ENCODE measurements at regions not wholly inside any gene's neighbourhood (a gene's known extent, or its start where the extent isn't known, plus 50 kb on each side); places are given as distances from the start of the nearest gene placed in this dataset.

GRCh38 chr1:218942431-218942830 lies 231.2 kb upstream of the LYPLAL1 start:
- Histone ChIP-seq H3K27ac (ENCODE audit: extremely low read depth, low read depth, low read length) (no peak overlapping the region), H3K9me1 (ENCODE audit: control insufficient read depth, insufficient read depth, low read length) (no peaks in the 10 kb centered on the region), H3K4me2 (ENCODE audit: insufficient read depth, low read length) (no peak overlapping the region), H3K79me2 (ENCODE audit: control insufficient read depth, insufficient read depth, low read length) (no peaks in the 10 kb centered on the region), H3K9ac (ENCODE audit: insufficient read depth in 1 of 2, low read depth in 2 of 2, low read length in 2 of 2) (no peak overlapping the region), H3K9me3 (replicated peaks; ENCODE audit: control insufficient read depth, insufficient read depth, low read depth, low read length) (no peaks in the 10 kb centered on the region), H3K4me3 (no peak overlapping the region), H4K20me1 (replicated peaks; ENCODE audit: control insufficient read depth, insufficient read depth, low read length) (no peaks in the 10 kb centered on the region), H3K36me3 (ENCODE audit: control insufficient read depth, insufficient read depth, low read length) (no peaks in the 10 kb centered on the region), H3K27me3 (ENCODE audit: control insufficient read depth in 2 of 2, insufficient read depth in 2 of 2, low read length in 2 of 2) (no peaks in the 10 kb centered on the region), H2AFZ (ENCODE audit: low read depth, low read length) (no peak overlapping the region), H3K4me1 (replicated peaks in 1 of 2; ENCODE audit: control insufficient read depth in 2 of 2, insufficient read depth in 2 of 2, low read length in 2 of 2) (no peaks in the 10 kb centered on the region)
- FAIRE-seq (no peak), ATAC-seq (no peak), DNase-seq (ENCODE audit: extremely low read depth in 1 of 4, low spot score in 3 of 4) (no peak)
- in situ Hi-C loops (cut with MboI): no loop called here
- CTCF ChIA-PET (ENCODE audit: low intra/inter-chr PET ratio): no interaction called here
- POLR2A ChIA-PET: no interaction called here
- intact Hi-C loops (cut with micrococcal nuclease): no loop called here
- no TSS peak for BruUV-seq (replicated peaks)
- 1% methylated on average over 5 of the region's 5 CpGs for WGBS (ENCODE audit: insufficient coverage, low coverage, missing lambda C conversion rate)
- no peak for TF ChIP-seq IFI16 (CRISPR knock-in tag; IDR thresholded peaks at IDR 0.05)
- TF ChIP-seq DIDO1 (tag; IDR thresholded peaks at IDR 0.05; ENCODE audit: low read depth): no peak
- no peak for TF ChIP-seq ZNF778 (CRISPR knock-in tag; IDR thresholded peaks at IDR 0.05)
- TF ChIP-seq, protein P1, sequence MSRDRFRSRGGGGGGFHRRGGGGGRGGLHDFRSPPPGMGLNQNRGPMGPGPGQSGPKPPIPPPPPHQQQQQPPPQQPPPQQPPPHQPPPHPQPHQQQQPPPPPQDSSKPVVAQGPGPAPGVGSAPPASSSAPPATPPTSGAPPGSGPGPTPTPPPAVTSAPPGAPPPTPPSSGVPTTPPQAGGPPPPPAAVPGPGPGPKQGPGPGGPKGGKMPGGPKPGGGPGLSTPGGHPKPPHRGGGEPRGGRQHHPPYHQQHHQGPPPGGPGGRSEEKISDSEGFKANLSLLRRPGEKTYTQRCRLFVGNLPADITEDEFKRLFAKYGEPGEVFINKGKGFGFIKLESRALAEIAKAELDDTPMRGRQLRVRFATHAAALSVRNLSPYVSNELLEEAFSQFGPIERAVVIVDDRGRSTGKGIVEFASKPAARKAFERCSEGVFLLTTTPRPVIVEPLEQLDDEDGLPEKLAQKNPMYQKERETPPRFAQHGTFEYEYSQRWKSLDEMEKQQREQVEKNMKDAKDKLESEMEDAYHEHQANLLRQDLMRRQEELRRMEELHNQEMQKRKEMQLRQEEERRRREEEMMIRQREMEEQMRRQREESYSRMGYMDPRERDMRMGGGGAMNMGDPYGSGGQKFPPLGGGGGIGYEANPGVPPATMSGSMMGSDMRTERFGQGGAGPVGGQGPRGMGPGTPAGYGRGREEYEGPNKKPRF (IDR thresholded peaks at IDR 0.05; ENCODE audit: low read depth, low read length): no peak
- no peak for TF ChIP-seq ZBTB7A (IDR thresholded peaks at IDR 0.05; ENCODE audit: borderline replicate concordance, control insufficient read depth, low read depth, low read length)
- TF ChIP-seq THAP12 (CRISPR knock-in tag; IDR thresholded peaks at IDR 0.05): no peak
- no peak for TF ChIP-seq NR4A1 (CRISPR knock-in tag; IDR thresholded peaks at IDR 0.05)
- no peak for TF ChIP-seq NR4A1 (tag; IDR thresholded peaks at IDR 0.05)
- no peak for TF ChIP-seq HCFC1 (IDR thresholded peaks at IDR 0.05; ENCODE audit: low read depth, low read length)
- TF ChIP-seq HMBOX1 (IDR thresholded peaks at IDR 0.05): no peak
- TF ChIP-seq KLF16 (IDR thresholded peaks at IDR 0.05): no peak
- no peak for TF ChIP-seq ZNF507 (tag; conservative IDR thresholded peaks at IDR 0.05)
- TF ChIP-seq HNRNPLL (IDR thresholded peaks at IDR 0.05; ENCODE audit: low read depth, low read length, poor library complexity, severe bottlenecking): no peak
- TF ChIP-seq KDM1A (IDR thresholded peaks at IDR 0.05): no peak
- TF ChIP-seq FOXA1 (IDR thresholded peaks at IDR 0.05; ENCODE audit: borderline replicate concordance): no peak
- TF ChIP-seq, protein P2, sequence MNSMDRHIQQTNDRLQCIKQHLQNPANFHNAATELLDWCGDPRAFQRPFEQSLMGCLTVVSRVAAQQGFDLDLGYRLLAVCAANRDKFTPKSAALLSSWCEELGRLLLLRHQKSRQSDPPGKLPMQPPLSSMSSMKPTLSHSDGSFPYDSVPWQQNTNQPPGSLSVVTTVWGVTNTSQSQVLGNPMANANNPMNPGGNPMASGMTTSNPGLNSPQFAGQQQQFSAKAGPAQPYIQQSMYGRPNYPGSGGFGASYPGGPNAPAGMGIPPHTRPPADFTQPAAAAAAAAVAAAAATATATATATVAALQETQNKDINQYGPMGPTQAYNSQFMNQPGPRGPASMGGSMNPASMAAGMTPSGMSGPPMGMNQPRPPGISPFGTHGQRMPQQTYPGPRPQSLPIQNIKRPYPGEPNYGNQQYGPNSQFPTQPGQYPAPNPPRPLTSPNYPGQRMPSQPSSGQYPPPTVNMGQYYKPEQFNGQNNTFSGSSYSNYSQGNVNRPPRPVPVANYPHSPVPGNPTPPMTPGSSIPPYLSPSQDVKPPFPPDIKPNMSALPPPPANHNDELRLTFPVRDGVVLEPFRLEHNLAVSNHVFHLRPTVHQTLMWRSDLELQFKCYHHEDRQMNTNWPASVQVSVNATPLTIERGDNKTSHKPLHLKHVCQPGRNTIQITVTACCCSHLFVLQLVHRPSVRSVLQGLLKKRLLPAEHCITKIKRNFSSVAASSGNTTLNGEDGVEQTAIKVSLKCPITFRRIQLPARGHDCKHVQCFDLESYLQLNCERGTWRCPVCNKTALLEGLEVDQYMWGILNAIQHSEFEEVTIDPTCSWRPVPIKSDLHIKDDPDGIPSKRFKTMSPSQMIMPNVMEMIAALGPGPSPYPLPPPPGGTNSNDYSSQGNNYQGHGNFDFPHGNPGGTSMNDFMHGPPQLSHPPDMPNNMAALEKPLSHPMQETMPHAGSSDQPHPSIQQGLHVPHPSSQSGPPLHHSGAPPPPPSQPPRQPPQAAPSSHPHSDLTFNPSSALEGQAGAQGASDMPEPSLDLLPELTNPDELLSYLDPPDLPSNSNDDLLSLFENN (IDR thresholded peaks at IDR 0.05; ENCODE audit: low read depth in 2 of 2, low read length in 2 of 2): no peak
